ENCODE measurements at regions not wholly inside any gene's neighbourhood (a gene's known extent, or its start where the extent isn't known, plus 50 kb on each side); places are given as distances from the start of the nearest gene placed in this dataset.

DNA sequence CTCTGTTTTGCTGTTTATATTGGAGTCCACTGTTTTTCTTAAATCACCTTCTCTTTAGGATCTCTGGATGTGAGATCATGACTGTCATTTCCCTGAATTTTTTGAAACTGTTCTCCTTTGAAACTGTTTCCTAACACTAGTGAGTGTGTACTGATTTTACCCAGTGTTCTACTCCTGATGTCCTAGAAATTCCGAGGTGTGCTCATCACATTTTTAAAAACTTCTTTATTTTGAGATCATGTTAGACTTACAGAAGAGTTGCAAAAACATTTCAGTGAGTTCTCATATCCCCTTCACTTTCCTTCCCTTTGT lies 292.6 kb downstream of the NFKBIZ start:
- Histone ChIP-seq H4K20me1 (ENCODE audit: control insufficient read depth, insufficient read depth) (no peaks in the 10 kb centered on the region), H3K27ac (ENCODE audit: control insufficient read depth, insufficient read depth) (no peak overlapping the region), H3K79me2 (ENCODE audit: control insufficient read depth, insufficient read depth, low read length) (no peaks in the 10 kb centered on the region), H3K4me3 (no peak overlapping the region), H3K36me3 (ENCODE audit: control insufficient read depth in 2 of 2, insufficient read depth in 2 of 2, low read length in 1 of 2) (no peaks in the 10 kb centered on the region), H3K4me1 (ENCODE audit: control insufficient read depth, insufficient read depth, low read length) (no peaks in the 10 kb centered on the region), H2AFZ (ENCODE audit: control insufficient read depth, low read depth, low read length) (no peak overlapping the region), H3K4me2 (ENCODE audit: control insufficient read depth, insufficient read depth) (no peak overlapping the region), H3K27me3 (replicated peaks in 1 of 2; ENCODE audit: control insufficient read depth in 2 of 2, insufficient read depth in 2 of 2, low read length in 1 of 2) (no peaks in the 10 kb centered on the region; a peak in 1 of 4 replicates), H3K9ac (ENCODE audit: control insufficient read depth, insufficient read depth, low read length) (no peak overlapping the region), H3K9me3 (replicated peaks; ENCODE audit: control insufficient read depth, insufficient read depth, low read length) (no peaks in the 10 kb centered on the region; the same call in 2 of the 3 replicates)
- POLR2A ChIA-PET = no interaction called here
- SMC1A ChIA-PET (ENCODE audit: uncharacterized antibody, unreplicated experiment) = interaction anchor here (0.9 to 1.7 kb wide), 6 partner anchors 12 to 81 kb away, joined by 3 to 5 read pairs (median 3); no protein-coding TSS in a partner anchor
- no peak for FAIRE-seq
- RAD21 ChIA-PET (ENCODE audit: unreplicated experiment) = interaction anchor here (1.1 kb wide), 1 partner anchor 145 kb away, joined by 4 read pairs; no protein-coding TSS in a partner anchor
- WGBS (ENCODE audit: insufficient coverage, insufficient replicate concordance, low lambda C conversion rate, missing lambda C conversion rate) = 22% methylated on average over 1 of the region's 1 CpG
- intact Hi-C loops (cut with micrococcal nuclease; ENCODE audit: unreplicated experiment) = no loop called here
- TF ChIP-seq MTA2 (IDR thresholded peaks at IDR 0.05; ENCODE audit: low read depth) (no peak), EED (IDR thresholded peaks at IDR 0.05; ENCODE audit: low read depth) (no peak), POU2F2 (IDR thresholded peaks at IDR 0.05; ENCODE audit: borderline replicate concordance, low read depth, low read length) (no peak), RB1 (IDR thresholded peaks at IDR 0.05; ENCODE audit: borderline replicate concordance) (no peak), SMAD5 (IDR thresholded peaks at IDR 0.05; ENCODE audit: low read depth) (no peak), SIN3A (IDR thresholded peaks at IDR 0.05; ENCODE audit: low read depth, low read length) (no peak), BHLHE40 (IDR thresholded peaks at IDR 0.05; ENCODE audit: borderline replicate concordance in 1 of 2, low read depth in 2 of 2, low read length in 1 of 2) (no peak), HDGF (IDR thresholded peaks at IDR 0.05) (no peak), BRCA1 (IDR thresholded peaks at IDR 0.05; ENCODE audit: low read depth, low read length) (no peak)
- TF ChIP-seq, protein P1, sequence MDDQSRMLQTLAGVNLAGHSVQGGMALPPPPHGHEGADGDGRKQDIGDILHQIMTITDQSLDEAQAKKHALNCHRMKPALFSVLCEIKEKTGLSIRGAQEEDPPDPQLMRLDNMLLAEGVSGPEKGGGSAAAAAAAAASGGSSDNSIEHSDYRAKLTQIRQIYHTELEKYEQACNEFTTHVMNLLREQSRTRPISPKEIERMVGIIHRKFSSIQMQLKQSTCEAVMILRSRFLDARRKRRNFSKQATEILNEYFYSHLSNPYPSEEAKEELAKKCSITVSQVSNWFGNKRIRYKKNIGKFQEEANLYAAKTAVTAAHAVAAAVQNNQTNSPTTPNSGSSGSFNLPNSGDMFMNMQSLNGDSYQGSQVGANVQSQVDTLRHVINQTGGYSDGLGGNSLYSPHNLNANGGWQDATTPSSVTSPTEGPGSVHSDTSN (IDR thresholded peaks at IDR 0.05; ENCODE audit: insufficient replicate concordance, low read depth, low read length) = no peak
- no TSS peak for BruUV-seq (replicated peaks)
- in situ Hi-C loops (cut with MboI) = no loop called here
- no peak for DNase-seq (ENCODE audit: low read depth, low spot score)
- no peak for ATAC-seq
- CTCF ChIA-PET = no interaction called here
